PC-3 (cell line): ENCODE measurements at regions not wholly inside any gene's neighbourhood (a gene's known extent, or its start where the extent isn't known, plus 50 kb on each side); places are given as distances from the start of the nearest gene placed in this dataset.

Experiments
- ATAC-seq: fragments of 200-7000 bp; cut with Tn5 transposase; 2 replicates; pipeline ENCODE4 v1.9.1; 2020; ENCODE audit warnings: mild to moderate bottlenecking, moderate library complexity
- BruUV-seq: library from RNA; stranded (reverse); fragments of 400-500 nt; replicated peaks from 2 replicates; lab custom pipeline; 2021; lab: Mats Ljungman, UMichigan
- CTCF ChIA-PET: fragments of 300-600 bp; sonication (Branson Sonifier 250); formaldehyde crosslinking; loops from one replicate; lab custom pipeline; 2022; ENCODE audit warnings: antibody characterized with exemption; lab: Charles Lee
- POLR2A ChIA-PET: fragments of 300-600 bp; sonication (Branson Sonifier 250); formaldehyde crosslinking; loops from one replicate; lab custom pipeline; 2022; ENCODE audit warnings: antibody characterized with exemption; ENCODE audit not compliant: unreplicated experiment; lab: Charles Lee
- DNase-seq: peaks from one replicate; pipeline ENCODE4 v3.0.0-alpha.2; 2015
- H2AFZ ChIP-seq: fragments of 300-600 bp; sonication (generic); 2 replicates; pipeline ENCODE4 v1.6.0; 2016; ENCODE audit warnings: antibody characterized with exemption, low read length
- H3F3A ChIP-seq: fragments of 300-600 bp; sonication (generic); one replicate; pipeline ENCODE4 v1.6.0; 2017; ENCODE audit warnings: antibody characterized with exemption, low read length, control low read depth, mild to moderate bottlenecking; ENCODE audit not compliant: unreplicated experiment
- H3K27ac ChIP-seq: fragments of 300-600 bp; sonication (generic); 2 replicates; pipeline ENCODE4 v1.5.1; 2016; ENCODE audit warnings: mild to moderate bottlenecking, low read length
- H3K27me3 ChIP-seq: fragments of 300-600 bp; sonication (generic); 2 replicates; pipeline ENCODE4 v1.6.1; 2016; ENCODE audit warnings: low read length, mixed read lengths
- H3K36me3 ChIP-seq: fragments of 300-600 bp; sonication (generic); 2 replicates; pipeline ENCODE4 v1.6.1; 2016; ENCODE audit warnings: low read depth, mixed run types, low read length, mixed read lengths
- H3K4me1 ChIP-seq: fragments of 300-600 bp; sonication (generic); 2 replicates; pipeline ENCODE4 v1.5.1; 2016; ENCODE audit warnings: low read length; ENCODE audit not compliant: insufficient read depth
- H3K4me2 ChIP-seq: fragments of 300-600 bp; sonication (generic); 2 replicates; pipeline ENCODE4 v1.6.0; 2016; ENCODE audit warnings: low read length
- H3K4me3 ChIP-seq: fragments of 300-600 bp; sonication (generic); 2 replicates; pipeline ENCODE4 v1.5.1; 2016; ENCODE audit warnings: mild to moderate bottlenecking, low read length, mixed read lengths
- H3K79me2 ChIP-seq: fragments of 300-600 bp; sonication (generic); 2 replicates; pipeline ENCODE4 v1.6.1; 2017; ENCODE audit warnings: low read length, mixed read lengths
- H3K9ac ChIP-seq: fragments of 300-600 bp; sonication (generic); 2 replicates; pipeline ENCODE4 v1.6.0; 2016; ENCODE audit warnings: mild to moderate bottlenecking, low read length
- H3K9me2 ChIP-seq: fragments of 300-600 bp; sonication (generic); replicated peaks from 2 replicates; pipeline ENCODE4 v1.6.1; 2016; ENCODE audit warnings: mixed run types, low read length, mixed read lengths
- H3K9me3 ChIP-seq: fragments of 300-600 bp; sonication (generic); 2 replicates; pipeline ENCODE4 v1.6.1; 2016; ENCODE audit warnings: low read length, mixed read lengths
- H4K20me1 ChIP-seq: fragments of 300-600 bp; sonication (generic); 2 replicates; pipeline ENCODE4 v1.6.1; 2016; ENCODE audit warnings: low read length, mixed read lengths
- EZH2 ChIP-seq: fragments of 300-600 bp; sonication (generic); IDR thresholded peaks from one replicate; pipeline ENCODE4 v1.6.1; 2017; ENCODE audit warnings: antibody characterized with exemption, mild to moderate bottlenecking, low read length; ENCODE audit not compliant: unreplicated experiment
- EZH2phosphoT487 ChIP-seq: fragments of 300-600 bp; sonication (generic); IDR thresholded peaks from 2 replicates; pipeline ENCODE4 v1.6.1; 2018; ENCODE audit warnings: mild to moderate bottlenecking, antibody characterized with exemption, low read length, borderline replicate concordance
- intact Hi-C: fragments of 100-400 bp; cut with micrococcal nuclease; formaldehyde crosslinking; loops from 2 replicates; pipeline ENCODE4 v1.9.0; 2023
- TF ChIP-seq, protein P1 (sequence below): fragments of 300-600 bp; sonication (generic); conservative IDR thresholded peaks from 2 replicates; pipeline ENCODE4 v1.5.1; 2017; ENCODE audit warnings: antibody characterized with exemption, low read depth, mild to moderate bottlenecking, low read length

- BruUV-seq, result no TSS peak
- H3K9me3 ChIP-seq, result no peaks in the 10 kb centered on the region
- ATAC-seq (no peak), DNase-seq (no peak)
- H3K4me3 ChIP-seq, result no peak overlapping the region
- ChIA-PET POLR2A (no interaction called here), CTCF (no interaction called here)
- no peak overlapping the region for H3K9ac ChIP-seq
- no peaks in the 10 kb centered on the region for H4K20me1 ChIP-seq
- TF ChIP-seq, protein P1, sequence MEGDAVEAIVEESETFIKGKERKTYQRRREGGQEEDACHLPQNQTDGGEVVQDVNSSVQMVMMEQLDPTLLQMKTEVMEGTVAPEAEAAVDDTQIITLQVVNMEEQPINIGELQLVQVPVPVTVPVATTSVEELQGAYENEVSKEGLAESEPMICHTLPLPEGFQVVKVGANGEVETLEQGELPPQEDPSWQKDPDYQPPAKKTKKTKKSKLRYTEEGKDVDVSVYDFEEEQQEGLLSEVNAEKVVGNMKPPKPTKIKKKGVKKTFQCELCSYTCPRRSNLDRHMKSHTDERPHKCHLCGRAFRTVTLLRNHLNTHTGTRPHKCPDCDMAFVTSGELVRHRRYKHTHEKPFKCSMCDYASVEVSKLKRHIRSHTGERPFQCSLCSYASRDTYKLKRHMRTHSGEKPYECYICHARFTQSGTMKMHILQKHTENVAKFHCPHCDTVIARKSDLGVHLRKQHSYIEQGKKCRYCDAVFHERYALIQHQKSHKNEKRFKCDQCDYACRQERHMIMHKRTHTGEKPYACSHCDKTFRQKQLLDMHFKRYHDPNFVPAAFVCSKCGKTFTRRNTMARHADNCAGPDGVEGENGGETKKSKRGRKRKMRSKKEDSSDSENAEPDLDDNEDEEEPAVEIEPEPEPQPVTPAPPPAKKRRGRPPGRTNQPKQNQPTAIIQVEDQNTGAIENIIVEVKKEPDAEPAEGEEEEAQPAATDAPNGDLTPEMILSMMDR, result no peak
- TF ChIP-seq EZH2, result no peak
- no peak for TF ChIP-seq EZH2phosphoT487
- H3K4me2 ChIP-seq, result no peak overlapping the region
- H3K27ac ChIP-seq, result no peak overlapping the region
- intact Hi-C loops, result no loop called here
- no peaks in the 10 kb centered on the region for H3K79me2 ChIP-seq
- H3K27me3 ChIP-seq, result peaks cover 33% of the 10 kb centered on the region
- no peaks in the 10 kb centered on the region for H3K4me1 ChIP-seq
- H2AFZ ChIP-seq, result no peak overlapping the region
- no peaks in the 10 kb centered on the region for H3K9me2 ChIP-seq
- no peaks in the 10 kb centered on the region for H3F3A ChIP-seq
- no peaks in the 10 kb centered on the region for H3K36me3 ChIP-seq
Measured at GRCh38 chr2:164224007-164224406, 397.3 kb downstream of the GRB14 start.

- H4K20me1 ChIP-seq, result no peaks in the 10 kb centered on the region
- no peak overlapping the region for H2AFZ ChIP-seq
- no peak for DNase-seq
- H3F3A ChIP-seq, result no peaks in the 10 kb centered on the region
- H3K27me3 ChIP-seq, result peaks cover 33% of the 10 kb centered on the region
- TF ChIP-seq, protein P1, result no peak
- TF ChIP-seq EZH2 (no peak), EZH2phosphoT487 (no peak)
- no peaks in the 10 kb centered on the region for H3K9me3 ChIP-seq
- BruUV-seq, result no TSS peak
- H3K79me2 ChIP-seq, result no peaks in the 10 kb centered on the region
- intact Hi-C loops, result no loop called here
- H3K4me1 ChIP-seq, result no peaks in the 10 kb centered on the region
- ATAC-seq, result no peak
- H3K27ac ChIP-seq, result no peak overlapping the region
- CTCF ChIA-PET, result no interaction called here
- no peak overlapping the region for H3K9ac ChIP-seq
- H3K36me3 ChIP-seq, result no peaks in the 10 kb centered on the region
- no peak overlapping the region for H3K4me3 ChIP-seq
- POLR2A ChIA-PET, result no interaction called here
- no peak overlapping the region for H3K4me2 ChIP-seq
- H3K9me2 ChIP-seq, result no peaks in the 10 kb centered on the region
Measured at GRCh38 chr2:164221473-164221872, 399.8 kb downstream of the GRB14 start.

- Histone ChIP-seq H3K79me2 (no peaks in the 10 kb centered on the region), H3K4me1 (no peaks in the 10 kb centered on the region), H3K27me3 (peaks cover 23% of the 10 kb centered on the region), H2AFZ (no peak overlapping the region), H3K36me3 (no peaks in the 10 kb centered on the region), H3K9ac (no peak overlapping the region), H3K4me2 (no peak overlapping the region), H3F3A (no peaks in the 10 kb centered on the region), H3K27ac (no peak overlapping the region), H4K20me1 (no peaks in the 10 kb centered on the region), H3K9me2 (no peaks in the 10 kb centered on the region), H3K9me3 (no peaks in the 10 kb centered on the region), H3K4me3 (no peak overlapping the region)
- ATAC-seq, result no peak
- CTCF ChIA-PET, result no interaction called here
- TF ChIP-seq EZH2phosphoT487 (no peak), EZH2 (no peak)
- TF ChIP-seq, protein P1, result no peak
- intact Hi-C loops, result no loop called here
- no TSS peak for BruUV-seq
- DNase-seq, result no peak
- POLR2A ChIA-PET, result no interaction called here
Measured at GRCh38 chr2:164220265-164220664, 401.0 kb downstream of the GRB14 start.
